ENCODE measurements at regions not wholly inside any gene's neighbourhood (a gene's known extent, or its start where the extent isn't known, plus 50 kb on each side); places are given as distances from the start of the nearest gene placed in this dataset.

DNA sequence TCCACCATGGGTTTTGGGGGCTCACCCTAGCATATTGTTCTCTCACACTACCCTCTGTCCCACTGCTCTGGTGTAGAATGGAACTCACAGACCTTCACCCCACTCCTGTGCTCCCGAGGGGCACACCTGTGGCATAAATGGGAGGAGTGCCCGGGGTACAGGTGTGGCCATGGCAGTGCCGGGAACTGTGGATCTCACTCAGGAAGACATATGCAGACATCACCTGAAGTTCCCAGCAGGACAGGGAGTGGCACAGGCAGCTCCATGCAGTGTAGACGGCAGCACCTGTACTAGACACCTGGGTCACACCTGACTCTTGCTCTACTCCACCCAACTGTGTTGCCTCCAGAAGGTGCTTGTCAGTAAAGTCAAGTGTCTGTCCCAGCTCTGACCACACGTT, 57.6 kb upstream of the MRPS22 start:
- no TSS peak for BruUV-seq (replicated peaks)
- no peak overlapping the region for H3K4me3 ChIP-seq (ENCODE audit: low read depth, low read length, poor library complexity, severe bottlenecking)
- H3K79me2 ChIP-seq (ENCODE audit: insufficient read depth, low read depth, low read length), result no peaks in the 10 kb centered on the region
- H4K20me1 ChIP-seq (ENCODE audit: insufficient read depth, low read length), result no peaks in the 10 kb centered on the region
- no peak for DNase-seq (ENCODE audit: low spot score)
- intact Hi-C loops (cut with micrococcal nuclease; ENCODE audit: unreplicated experiment), result no loop called here
- no peaks in the 10 kb centered on the region for H3K9me3 ChIP-seq (ENCODE audit: low read length)
- H3K27ac ChIP-seq (ENCODE audit: low read depth, low read length, poor library complexity, severe bottlenecking), result no peak overlapping the region
- H3K36me3 ChIP-seq (ENCODE audit: insufficient read depth, low read length), result no peaks in the 10 kb centered on the region
- no peak overlapping the region for H3K4me2 ChIP-seq (ENCODE audit: low read length)
- H3K9me2 ChIP-seq (ENCODE audit: insufficient read depth, low read length), result no peaks in the 10 kb centered on the region
- no peak for TF ChIP-seq EZH2phosphoT487 (IDR thresholded peaks at IDR 0.05; ENCODE audit: borderline replicate concordance, low read depth, low read length)
- TF ChIP-seq, protein P1, sequence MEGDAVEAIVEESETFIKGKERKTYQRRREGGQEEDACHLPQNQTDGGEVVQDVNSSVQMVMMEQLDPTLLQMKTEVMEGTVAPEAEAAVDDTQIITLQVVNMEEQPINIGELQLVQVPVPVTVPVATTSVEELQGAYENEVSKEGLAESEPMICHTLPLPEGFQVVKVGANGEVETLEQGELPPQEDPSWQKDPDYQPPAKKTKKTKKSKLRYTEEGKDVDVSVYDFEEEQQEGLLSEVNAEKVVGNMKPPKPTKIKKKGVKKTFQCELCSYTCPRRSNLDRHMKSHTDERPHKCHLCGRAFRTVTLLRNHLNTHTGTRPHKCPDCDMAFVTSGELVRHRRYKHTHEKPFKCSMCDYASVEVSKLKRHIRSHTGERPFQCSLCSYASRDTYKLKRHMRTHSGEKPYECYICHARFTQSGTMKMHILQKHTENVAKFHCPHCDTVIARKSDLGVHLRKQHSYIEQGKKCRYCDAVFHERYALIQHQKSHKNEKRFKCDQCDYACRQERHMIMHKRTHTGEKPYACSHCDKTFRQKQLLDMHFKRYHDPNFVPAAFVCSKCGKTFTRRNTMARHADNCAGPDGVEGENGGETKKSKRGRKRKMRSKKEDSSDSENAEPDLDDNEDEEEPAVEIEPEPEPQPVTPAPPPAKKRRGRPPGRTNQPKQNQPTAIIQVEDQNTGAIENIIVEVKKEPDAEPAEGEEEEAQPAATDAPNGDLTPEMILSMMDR (conservative IDR thresholded peaks at IDR 0.05; ENCODE audit: low read length), result no peak
- ChIA-PET CTCF (ENCODE audit: unreplicated experiment) (no interaction called here), POLR2A (no interaction called here)
- H2AFZ ChIP-seq (ENCODE audit: low read length), result no peak overlapping the region
- no peaks in the 10 kb centered on the region for H3K4me1 ChIP-seq (ENCODE audit: insufficient read depth, low read length, poor library complexity, severe bottlenecking)

DNA sequence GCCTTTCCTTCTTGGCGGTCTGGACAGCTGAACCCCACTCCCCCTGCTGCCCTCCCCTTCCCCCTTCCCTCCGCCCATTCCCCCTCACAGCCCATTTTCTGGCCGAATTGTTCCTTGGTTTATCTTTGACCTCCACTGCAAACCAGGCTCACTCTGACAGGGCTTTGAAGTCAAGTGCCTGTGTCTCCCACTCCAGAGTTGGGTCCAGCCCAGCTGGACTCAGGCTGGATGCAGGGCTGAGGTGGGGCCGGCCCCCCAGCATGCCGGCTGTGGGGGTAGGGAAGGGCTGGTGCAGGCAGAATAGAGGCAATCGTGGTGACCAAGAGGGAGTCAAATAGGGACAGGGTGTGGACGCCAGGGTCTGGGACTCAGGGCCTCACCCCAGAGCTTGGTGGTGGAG, 57.0 kb upstream of the MRPS22 start:
- DNase-seq (ENCODE audit: low spot score), result no peak
- TF ChIP-seq EZH2phosphoT487 (IDR thresholded peaks at IDR 0.05; ENCODE audit: borderline replicate concordance, low read depth, low read length), result no peak
- TF ChIP-seq, protein P1 (conservative IDR thresholded peaks at IDR 0.05; ENCODE audit: low read length), result no peak
- H3K9me2 ChIP-seq (ENCODE audit: insufficient read depth, low read length), result no peaks in the 10 kb centered on the region
- ChIA-PET POLR2A (no interaction called here), CTCF (ENCODE audit: unreplicated experiment) (no interaction called here)
- H3K4me3 ChIP-seq (ENCODE audit: low read depth, low read length, poor library complexity, severe bottlenecking), result no peak overlapping the region
- no peak overlapping the region for H3K27ac ChIP-seq (ENCODE audit: low read depth, low read length, poor library complexity, severe bottlenecking)
- no peak overlapping the region for H3K4me2 ChIP-seq (ENCODE audit: low read length)
- no peaks in the 10 kb centered on the region for H4K20me1 ChIP-seq (ENCODE audit: insufficient read depth, low read length)
- no TSS peak for BruUV-seq (replicated peaks)
- H3K4me1 ChIP-seq (ENCODE audit: insufficient read depth, low read length, poor library complexity, severe bottlenecking), result no peaks in the 10 kb centered on the region
- no peaks in the 10 kb centered on the region for H3K36me3 ChIP-seq (ENCODE audit: insufficient read depth, low read length)
- H2AFZ ChIP-seq (ENCODE audit: low read length), result no peak overlapping the region
- intact Hi-C loops (cut with micrococcal nuclease; ENCODE audit: unreplicated experiment), result no loop called here
- H3K79me2 ChIP-seq (ENCODE audit: insufficient read depth, low read depth, low read length), result no peaks in the 10 kb centered on the region
- no peaks in the 10 kb centered on the region for H3K9me3 ChIP-seq (ENCODE audit: low read length)

DNA sequence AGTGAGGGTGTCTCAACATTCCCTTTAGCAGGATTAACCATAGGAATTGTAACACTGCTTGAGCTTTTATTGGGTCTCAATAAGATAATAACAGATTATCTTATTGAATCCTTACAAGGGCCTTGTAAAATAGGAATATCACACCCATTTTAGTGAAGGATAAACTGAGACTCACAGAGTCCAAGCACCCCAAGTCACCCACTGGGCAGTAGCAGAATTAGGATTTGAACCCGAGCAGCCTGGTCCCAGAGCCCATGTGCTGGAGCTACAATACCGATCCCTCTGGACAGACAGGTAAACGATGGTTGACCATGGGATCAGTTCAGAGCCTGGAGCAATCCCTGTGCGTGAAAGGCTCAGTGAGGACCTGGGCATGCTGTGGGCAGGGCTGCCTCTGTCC, 56.3 kb upstream of the MRPS22 start:
- no peak overlapping the region for H2AFZ ChIP-seq (ENCODE audit: low read length)
- H3K4me2 ChIP-seq (ENCODE audit: low read length), result no peak overlapping the region
- BruUV-seq (replicated peaks), result no TSS peak
- H4K20me1 ChIP-seq (ENCODE audit: insufficient read depth, low read length), result no peaks in the 10 kb centered on the region
- no peaks in the 10 kb centered on the region for H3K36me3 ChIP-seq (ENCODE audit: insufficient read depth, low read length)
- intact Hi-C loops (cut with micrococcal nuclease; ENCODE audit: unreplicated experiment), result no loop called here
- DNase-seq (ENCODE audit: low spot score), result no peak
- TF ChIP-seq EZH2phosphoT487 (IDR thresholded peaks at IDR 0.05; ENCODE audit: borderline replicate concordance, low read depth, low read length), result no peak
- TF ChIP-seq, protein P1 (conservative IDR thresholded peaks at IDR 0.05; ENCODE audit: low read length), result no peak
- CTCF ChIA-PET (ENCODE audit: unreplicated experiment), result no interaction called here
- no peak overlapping the region for H3K27ac ChIP-seq (ENCODE audit: low read depth, low read length, poor library complexity, severe bottlenecking)
- H3K79me2 ChIP-seq (ENCODE audit: insufficient read depth, low read depth, low read length), result no peaks in the 10 kb centered on the region
- no peaks in the 10 kb centered on the region for H3K9me3 ChIP-seq (ENCODE audit: low read length)
- no peak overlapping the region for H3K4me3 ChIP-seq (ENCODE audit: low read depth, low read length, poor library complexity, severe bottlenecking)
- POLR2A ChIA-PET, result no interaction called here
- no peaks in the 10 kb centered on the region for H3K4me1 ChIP-seq (ENCODE audit: insufficient read depth, low read length, poor library complexity, severe bottlenecking)
- H3K9me2 ChIP-seq (ENCODE audit: insufficient read depth, low read length), result no peaks in the 10 kb centered on the region
